NCI-H146 treated with DMSO at 0.1 percent for 48 hours (cell line): ENCODE measurements at regions not wholly inside any gene's neighbourhood (a gene's known extent, or its start where the extent isn't known, plus 50 kb on each side); places are given as distances from the start of the nearest gene placed in this dataset.

Source experiments
- DNase-seq: peaks from one replicate; lab custom pipeline; 2025; ENCODE audit not compliant: unreplicated experiment; lab: John Stamatoyannopoulos, UW

DNA sequence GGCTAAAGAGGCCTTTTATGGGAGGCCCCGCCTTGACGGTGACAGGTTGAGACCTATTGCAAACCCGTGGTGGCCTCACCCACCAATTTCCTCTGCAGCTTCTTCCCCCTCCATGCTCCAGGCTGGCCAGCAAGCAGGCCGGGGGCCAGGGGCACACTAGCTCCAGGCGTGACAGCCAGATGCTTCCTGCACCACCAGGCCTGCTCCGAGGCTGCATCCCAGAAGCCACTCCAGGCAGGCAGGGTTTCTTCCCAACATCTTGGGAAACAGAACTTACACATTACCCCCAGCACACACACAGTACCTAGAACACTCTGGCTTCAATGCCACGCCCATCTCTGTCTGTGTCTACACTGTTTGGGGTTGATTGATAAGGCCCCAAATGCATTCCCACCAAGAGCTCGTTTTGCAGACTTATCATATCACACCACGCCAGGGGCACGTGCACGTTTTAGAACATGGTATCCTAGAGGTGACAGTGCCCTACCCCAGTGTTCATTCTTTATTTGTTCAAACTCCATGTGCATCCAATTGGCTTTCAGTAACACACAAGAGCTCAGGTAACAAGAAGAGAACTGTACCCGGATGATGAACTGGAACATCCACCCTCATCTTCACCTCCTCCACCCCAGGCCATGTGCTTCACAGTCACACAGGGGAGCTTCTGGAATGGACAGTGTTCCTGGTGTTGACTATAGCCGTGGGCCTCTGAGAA, 221.4 kb upstream of the RREB1 start:
- no peak for DNase-seq

DNA sequence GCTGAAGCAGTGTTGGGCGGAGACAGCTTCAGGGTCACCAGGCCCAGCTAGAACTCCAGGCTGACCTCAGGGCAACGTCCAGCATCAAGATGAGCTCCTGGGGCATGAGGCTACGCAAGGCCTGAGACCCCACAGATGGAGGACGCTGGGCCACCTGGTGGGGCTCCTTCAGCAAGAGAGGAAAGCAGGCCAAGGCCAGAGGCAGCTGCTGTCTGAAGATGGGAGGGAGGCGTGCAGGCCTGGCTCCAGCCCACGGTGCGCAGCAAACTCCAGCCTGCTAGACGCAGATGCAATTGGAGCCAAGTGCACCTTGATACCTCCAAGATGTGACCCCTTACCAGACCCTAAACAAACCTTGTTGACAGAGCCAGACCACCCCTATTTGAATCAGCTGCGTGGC, 220.9 kb upstream of the RREB1 start:
- no peak for DNase-seq

DNA sequence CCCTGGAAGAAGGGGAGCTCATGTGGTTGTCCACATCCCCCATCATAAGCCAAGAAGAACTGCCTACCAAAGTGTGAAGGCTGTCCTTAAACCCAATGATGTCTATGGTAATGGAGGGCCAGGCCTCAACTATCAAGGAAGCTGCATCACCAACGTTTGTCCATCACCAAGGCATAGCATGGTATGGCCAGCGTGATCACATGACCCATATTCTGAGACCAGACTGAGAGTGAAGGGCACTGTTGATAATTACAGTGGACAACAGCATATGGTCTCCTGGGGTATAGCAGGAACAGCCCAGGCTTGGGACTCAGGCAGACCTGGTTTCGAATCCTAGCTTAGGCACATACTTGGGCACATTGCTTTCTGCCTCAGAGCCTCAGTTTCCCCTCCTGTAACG, 218.2 kb upstream of the RREB1 start:
- DNase-seq: no peak

DNA sequence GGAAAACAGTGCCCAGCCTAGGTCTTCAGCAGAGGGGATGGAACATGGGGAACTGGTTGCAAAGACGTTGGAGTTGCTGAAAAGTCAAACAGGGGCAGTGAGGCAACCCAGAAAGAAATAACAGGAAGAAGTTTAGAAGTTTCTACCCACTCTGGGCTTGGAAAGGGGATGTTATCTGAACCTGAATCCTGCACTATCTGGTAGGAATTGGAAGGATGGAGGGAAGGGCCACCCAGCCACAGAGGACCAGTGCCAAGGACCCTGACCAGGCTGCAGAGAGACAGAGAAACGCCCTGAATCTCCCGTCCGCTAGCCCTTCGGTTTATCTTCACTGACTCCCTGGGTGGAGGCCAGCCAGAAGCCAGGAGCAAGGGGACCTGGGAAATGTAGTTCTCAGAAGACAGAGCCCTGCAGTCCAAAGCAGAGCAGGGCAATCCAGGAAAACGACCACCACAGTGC, 217.3 kb upstream of the RREB1 start:
- DNase-seq: peak; percentile 48

DNA sequence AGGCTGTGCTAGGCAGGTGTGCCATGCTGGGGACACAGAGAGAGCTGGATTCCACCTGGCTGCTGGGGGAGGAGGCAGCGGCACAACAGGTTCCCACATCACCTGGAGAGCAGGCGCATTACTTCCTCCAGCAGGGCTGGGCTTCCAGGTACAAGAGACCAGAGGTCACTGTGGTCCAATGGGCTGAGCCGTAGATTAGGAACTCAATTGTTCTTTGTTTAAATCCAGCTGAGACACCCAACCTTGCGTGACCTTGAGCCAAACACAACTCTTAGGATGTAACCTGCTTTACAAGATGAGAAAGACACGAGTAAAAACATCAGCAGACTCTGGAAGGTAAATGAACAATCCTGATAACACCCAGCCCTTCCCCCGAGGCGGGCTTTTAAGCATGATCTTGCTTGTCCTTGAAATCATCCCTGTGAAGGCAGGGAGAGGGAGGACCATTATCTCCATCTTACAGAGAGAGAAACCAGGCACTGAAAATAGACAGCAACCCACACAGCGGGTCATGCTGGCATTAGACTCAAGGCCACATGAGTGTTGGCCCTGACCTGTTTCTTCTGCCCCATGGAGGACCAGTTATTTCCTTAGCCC, 216.5 kb upstream of the RREB1 start:
- DNase-seq: peak; percentile 78

DNA sequence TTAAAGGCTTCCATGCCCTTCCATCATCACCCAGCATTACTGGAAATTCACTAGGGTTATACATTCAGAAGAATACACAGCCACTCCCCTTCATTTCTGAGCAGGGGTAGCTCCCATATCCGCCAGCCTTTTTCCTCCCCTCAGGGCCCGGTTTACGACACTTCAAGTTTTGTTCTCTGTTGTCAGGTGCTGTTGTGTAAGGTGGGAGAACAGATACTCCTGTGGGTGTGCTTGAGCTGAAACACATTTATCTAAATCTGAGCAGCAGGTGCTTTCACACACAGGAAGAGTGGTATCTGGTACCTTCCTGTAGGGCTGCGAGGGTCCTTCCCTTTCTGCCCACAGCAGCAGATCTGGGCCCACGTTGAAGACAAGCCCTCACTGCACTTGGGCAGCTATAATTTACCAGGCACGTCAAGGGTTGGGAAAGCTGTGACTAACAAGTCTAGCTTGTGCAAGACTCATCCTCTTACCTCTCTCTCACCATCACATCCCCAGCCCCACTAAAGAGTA, 215.8 kb upstream of the RREB1 start:
- DNase-seq: no peak

DNA sequence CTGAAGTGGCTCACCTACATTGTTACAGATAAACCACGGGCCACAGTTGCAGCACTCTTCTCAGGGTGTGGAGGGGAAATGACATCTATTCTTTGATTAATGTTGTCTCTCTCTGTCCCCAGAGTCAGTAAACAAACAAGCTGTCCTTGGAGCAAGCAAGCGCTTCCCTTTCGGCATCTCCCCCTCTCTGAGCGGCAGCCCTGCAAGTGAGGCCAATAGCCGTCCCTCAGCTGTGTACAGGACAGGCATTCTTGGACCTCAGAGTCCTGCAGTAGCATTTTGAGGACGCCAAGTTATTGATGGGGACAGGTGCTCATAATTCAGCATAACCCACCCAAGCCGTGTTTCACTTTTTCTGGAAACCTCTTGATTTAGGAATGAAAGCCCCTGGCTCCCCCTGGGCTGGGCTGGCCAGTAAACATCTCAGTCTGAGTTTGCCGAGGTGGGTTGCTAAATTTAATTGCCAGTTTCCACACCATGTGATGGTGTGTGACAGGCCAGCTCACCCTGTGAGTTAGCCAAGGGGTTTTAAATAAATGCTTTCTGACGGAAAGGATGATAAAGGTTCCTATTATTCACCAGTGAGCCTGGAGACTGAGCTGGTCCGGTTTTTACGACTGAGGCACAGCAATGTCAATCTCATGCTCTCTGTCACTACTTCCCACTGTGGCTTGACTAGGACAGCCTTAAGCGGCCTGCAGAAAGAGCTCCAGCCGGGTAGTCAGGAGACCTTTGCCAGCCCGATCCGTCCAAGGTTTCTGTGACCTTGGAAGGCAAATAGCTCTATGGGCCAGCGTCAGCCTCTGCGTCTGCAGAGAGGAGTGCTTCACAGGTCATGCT, 214.8 kb upstream of the RREB1 start:
- DNase-seq: no peak

DNA sequence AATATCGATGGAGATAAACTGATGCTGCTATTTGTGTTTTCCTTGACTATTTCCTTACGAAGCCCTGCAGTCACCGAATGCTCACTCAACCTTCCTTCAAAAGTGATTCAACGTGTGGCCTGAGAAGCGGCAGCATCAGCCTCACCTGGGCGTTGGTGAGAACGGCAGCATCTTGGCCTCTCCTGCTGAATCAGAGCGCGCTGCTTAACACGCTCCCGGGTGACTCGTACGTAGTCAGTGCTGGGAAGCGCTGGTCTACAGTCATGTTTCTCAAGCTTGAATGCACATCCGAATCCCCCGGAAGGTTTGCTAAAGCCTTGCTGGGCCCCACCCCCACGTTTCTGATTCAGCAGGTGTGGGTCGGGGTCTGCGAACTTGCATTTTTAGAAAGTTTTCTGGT, 214.1 kb upstream of the RREB1 start:
- DNase-seq: no peak

DNA sequence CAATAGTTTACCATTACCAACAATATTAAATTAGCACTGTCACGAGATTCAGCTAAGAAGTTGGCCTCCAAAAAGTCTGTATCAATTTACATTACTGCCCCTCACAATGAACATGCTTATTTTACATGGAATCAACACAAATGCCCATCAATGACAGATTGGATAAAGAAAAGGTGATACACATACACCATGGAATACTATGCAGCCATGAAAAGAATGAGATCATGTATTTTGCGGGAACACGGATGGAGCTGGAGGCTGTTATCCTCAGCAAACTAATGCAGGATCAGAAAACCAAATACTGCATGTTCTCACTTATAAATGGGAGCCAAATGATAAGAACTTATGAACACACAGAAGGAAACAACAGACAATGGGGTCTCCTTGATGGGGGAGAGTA, 211.8 kb upstream of the RREB1 start:
- DNase-seq: no peak

DNA sequence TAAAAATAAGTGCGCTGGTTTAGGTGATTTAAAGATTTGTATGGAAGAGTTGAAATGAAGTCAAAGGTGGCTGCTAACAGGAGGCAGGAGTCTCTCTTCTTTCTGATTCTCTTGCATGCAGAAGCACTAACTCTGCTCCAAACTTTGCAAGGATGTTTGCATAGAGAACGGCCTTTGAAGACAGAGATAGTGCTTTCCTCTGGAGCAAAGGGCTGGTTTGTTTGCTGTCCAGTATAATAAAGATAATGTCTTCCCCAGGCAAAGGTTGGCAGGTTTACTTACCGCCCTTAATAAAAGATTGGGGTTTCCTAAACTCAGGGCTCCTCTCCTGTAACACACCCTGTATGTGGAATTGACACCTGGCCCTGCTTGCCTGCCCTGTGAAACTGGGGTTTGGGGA, 210.6 kb upstream of the RREB1 start:
- no peak for DNase-seq

DNA sequence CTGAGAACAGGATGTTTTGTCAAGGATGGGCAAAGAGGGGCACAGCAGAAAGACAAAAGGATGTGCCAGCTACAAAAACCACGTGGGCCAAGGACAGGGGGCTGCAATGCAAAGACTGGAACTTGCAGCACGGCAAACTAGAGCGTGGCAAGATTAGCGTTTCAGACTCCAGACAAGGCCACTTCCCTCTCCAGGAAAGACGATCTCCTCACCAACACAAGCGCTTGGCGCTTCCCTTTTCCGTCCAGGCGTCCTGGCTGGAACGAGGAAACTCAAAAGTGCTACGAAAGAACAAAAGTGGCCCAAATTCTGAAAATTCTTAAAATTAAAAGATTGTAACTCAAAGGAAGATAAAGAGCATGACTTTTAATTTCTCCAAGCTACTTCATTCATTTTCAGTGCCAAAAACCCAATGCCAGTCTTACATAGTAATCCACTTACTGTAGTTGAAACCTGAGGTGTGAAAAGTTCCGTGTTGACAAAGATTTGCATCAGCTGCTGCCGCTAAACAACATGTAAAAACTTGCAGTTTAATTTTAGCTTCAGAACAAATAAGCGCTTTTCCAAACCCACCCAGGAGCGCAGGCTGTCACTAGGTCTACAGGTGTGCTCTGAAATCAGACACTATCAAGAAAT, 207.1 kb upstream of the RREB1 start:
- no peak for DNase-seq

DNA sequence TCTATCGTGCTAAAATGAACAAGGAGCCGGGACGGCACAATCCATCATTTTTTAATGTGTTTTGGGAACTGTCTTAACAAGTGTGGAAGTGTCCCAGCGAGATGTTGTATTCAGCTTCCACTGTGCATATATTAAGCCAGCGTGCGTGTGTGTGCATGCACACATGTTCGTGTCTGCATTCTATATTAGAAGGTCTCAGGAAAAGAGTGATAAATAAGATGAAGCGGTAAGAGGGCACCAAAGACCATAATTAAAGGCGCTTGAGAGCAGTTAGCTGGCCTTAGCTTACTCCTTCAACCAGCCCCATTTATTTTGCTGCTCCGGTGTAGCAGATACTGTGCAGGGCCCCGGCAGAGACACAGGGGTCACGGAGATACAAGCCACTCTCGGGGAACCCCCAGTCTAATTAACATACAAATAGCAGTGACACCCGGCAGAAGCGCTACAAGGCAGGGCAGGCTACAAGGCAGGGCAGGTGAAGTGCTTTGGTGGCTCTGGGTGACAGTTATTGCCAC, 206.5 kb upstream of the RREB1 start:
- no peak for DNase-seq

DNA sequence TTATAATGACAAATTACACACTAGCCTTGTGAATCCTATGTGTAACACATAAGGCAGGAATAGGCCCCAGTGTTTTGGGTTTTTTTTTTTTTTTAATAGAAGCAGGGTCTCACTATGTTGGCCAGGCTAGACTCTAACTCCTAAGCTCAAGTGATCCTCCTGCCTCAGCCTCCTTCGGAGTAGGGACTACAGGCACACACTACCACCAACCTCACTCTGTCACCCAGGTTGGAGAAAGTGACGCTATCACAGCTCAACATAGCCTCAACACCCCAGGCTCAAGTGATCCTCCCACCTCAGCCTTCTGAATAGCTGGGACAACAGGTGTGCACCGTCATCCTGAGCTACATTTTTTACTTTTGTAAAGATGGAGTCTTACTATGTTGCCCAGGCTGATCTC, 205.8 kb upstream of the RREB1 start:
- no peak for DNase-seq

DNA sequence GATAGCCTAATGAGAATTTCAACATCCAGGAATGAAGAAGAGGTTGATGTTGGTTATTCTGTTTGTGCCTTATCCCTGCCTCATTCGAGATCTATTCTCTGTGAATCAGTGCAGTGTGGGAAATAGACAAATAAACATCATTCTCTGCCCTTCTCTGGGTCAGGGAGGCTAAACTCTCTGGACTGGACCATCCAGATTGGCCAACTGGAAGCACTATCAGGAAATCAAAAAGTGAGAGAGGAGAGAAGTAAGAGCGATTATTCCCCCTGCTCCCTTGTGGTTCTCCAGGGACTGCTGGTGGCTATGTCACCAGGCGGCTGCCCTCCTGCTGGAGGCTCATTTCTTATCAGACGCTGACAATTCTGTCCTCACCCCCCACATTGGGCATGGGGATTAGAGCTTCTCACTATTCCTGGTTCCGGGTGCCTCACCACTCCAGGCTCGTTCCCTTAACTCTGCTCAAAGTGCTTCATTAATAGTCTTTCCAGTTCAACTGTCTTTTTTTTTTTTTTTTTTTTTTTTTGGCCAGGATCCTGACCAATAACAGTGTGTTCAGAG, 201.7 kb upstream of the RREB1 start:
- DNase-seq: peak; percentile 20

DNA sequence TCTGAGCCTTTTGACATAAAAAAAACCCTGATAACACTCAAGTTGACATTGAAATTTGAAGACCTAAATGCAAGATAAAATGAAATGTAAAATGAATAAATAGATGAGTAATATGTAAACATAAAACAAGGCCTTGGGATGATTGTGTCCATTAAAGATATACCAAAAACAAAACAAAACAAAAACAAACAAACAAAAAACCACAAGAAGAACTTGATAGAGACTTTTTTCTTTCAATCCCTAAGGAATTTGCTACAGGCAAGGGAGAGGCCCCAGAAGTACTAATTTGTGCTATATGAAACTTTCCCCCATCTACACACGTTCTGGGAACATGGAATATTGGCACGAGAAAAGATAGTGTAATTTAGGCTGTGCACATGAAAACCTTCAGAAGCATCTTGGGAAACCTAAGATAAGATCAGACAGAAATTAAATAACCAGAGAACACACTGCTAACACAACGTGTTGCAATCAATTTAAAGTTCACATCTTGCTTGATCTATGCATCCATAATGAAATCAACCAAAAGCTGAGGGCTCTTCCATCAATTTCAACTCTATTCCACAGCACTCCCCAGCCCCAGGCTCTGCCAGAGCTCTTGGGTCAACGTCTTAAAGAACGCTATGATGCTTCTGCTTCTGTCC, 201.1 kb upstream of the RREB1 start:
- DNase-seq: no peak

DNA sequence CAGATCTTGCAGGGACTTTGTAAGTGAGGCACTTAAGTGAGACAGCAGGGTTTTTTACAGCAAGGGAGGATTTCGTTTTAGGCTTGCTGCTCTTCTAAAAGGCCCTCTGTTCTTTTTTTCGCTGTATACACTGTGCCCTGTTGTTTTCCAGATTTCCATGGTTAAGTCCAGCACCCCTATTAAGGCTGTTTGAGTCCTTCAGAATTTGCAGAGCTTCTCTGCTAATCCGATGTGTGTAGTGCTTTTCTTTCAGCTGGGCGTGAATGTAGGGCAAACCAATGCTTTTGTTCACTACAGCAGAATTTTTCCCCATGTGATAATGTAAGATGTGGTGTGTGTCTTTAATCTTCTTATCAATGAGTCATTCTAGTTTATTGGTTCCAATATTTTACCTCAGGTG, 200.5 kb upstream of the RREB1 start:
- DNase-seq: no peak

DNA sequence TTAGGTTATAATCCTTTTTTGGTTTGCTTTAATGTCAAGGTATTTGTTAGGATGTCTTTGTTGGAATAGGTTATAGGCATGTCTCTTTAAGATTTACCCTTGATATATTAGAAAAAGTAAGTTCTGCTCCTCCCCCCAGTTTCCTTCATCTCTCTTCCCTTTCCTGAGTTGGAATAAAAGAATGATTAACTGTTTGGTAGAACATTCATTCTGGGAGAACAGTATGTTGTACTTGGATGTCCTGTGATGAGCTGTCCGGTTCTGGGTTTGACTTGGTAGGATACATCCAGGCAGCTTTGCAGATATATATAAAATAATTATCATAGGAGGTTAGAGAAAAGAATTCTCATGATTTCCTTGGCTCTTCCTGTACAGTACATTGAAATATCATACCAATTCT, 199.6 kb upstream of the RREB1 start:
- DNase-seq: no peak

DNA sequence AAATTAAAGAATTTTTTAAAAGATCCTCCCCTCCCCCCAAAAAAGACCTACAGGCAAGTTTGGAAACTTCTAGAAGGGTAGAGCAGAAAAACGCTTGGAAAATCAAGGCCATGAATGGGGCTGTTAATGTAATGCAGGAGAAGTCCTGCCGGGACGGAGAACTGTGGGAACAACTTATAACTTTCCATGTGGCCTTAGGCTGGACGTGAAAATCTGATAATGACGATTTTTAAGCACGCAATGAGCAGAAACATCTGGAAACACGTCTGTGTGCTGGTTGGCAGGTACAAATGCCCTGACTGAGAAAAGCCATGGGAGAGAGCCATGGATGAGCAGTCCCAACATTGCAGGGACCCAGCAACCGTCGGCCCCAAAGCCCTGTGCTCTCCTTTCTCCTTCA, 198.7 kb upstream of the RREB1 start:
- DNase-seq: no peak

DNA sequence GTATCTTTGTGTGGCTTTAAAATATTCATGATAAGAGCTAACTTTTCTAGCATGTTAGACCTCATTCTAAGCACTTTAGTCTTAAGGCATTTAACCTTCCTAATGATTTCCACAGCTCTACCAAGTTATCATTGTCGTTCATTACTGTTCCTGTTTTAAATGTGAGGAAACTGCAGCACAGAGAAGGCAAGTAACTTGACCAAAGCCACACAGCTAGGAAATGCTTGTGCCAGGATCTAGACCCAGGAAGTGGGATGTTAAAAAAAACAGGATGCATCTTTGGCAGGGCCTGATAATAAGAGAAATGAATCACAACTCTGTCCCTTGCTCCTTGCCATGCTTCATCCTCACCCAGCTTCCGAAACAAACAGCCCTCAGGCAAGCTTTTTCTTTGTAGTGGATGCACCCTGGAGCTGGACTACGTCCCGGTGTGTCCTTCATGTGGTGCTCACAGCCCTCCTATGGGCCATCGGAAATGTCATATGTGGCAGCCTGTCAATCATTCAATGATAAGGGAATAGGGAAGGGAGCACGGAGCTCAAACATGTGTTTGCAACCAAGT, 196.9 kb upstream of the RREB1 start:
- no peak for DNase-seq

DNA sequence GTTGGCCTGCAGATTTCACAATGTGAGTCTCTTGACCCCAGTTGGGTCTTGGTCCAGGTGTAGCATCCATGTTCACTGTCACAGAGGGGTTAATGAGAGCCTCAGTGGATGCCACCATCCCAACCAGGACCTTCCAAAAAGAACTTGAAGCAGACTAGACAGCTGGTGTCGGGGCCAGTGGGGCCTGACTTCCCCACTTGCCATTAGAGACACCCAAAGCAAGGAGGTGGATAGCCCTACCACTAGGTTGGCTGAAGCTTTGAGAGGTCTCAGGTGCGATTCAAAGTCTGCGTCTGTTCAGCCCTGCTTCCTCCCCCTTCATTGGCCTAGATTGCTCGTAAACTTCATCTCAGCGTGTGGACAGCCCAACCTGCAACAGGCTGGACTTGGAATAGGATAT, 196.4 kb upstream of the RREB1 start:
- DNase-seq: no peak
